GM23338 (cell line): ENCODE measurements at regions not wholly inside any gene's neighbourhood (a gene's known extent, or its start where the extent isn't known, plus 50 kb on each side); places are given as distances from the start of the nearest gene placed in this dataset.

Experiments used
- ATAC-seq: fragments of 200-7000 bp; cut with Tn5 transposase; 3 replicates; pipeline ENCODE4 v1.9.1; 2020
- DNase-seq: peaks from one replicate; pipeline ENCODE4 v3.0.0-alpha.2; 2015; ENCODE audit warnings: low spot score
- H2AFZ ChIP-seq: fragments of 200-600 bp; sonication (generic); 2 replicates; pipeline ENCODE4 v1.8.0; 2016; ENCODE audit warnings: antibody characterized with exemption, mild to moderate bottlenecking, moderate library complexity
- H3F3A ChIP-seq: fragments of 200-600 bp; sonication (generic); replicated peaks from 2 replicates; pipeline ENCODE4 v1.8.0; 2017; ENCODE audit warnings: antibody characterized with exemption, mixed run types, low read depth
- H3K27ac ChIP-seq: fragments of 200-600 bp; sonication (generic); 2 replicates; pipeline ENCODE4 v1.6.1; 2016; ENCODE audit warnings: low read depth
- H3K27me3 ChIP-seq: fragments of 200-600 bp; sonication (generic); 2 replicates; pipeline ENCODE4 v1.8.0; 2016; ENCODE audit warnings: mild to moderate bottlenecking, mixed run types, moderate library complexity; ENCODE audit not compliant: insufficient read depth
- H3K36me3 ChIP-seq: fragments of 200-600 bp; sonication (generic); 2 replicates; pipeline ENCODE4 v1.8.0; 2016; ENCODE audit warnings: mild to moderate bottlenecking; ENCODE audit not compliant: insufficient read depth
- H3K4me1 ChIP-seq: fragments of 200-600 bp; sonication (generic); 2 replicates; pipeline ENCODE4 v1.8.0; 2016; ENCODE audit warnings: mild to moderate bottlenecking, moderate library complexity; ENCODE audit not compliant: insufficient read depth
- H3K4me2 ChIP-seq: fragments of 200-600 bp; sonication (generic); 2 replicates; pipeline ENCODE4 v1.7.1; 2017; ENCODE audit warnings: mixed run types
- H3K4me3 ChIP-seq: fragments of 200-600 bp; sonication (generic); 2 replicates; pipeline ENCODE4 v1.6.1; 2016; ENCODE audit warnings: mixed run types
- H3K79me2 ChIP-seq: fragments of 200-600 bp; sonication (generic); replicated peaks from 2 replicates; pipeline ENCODE4 v1.8.0; 2017; ENCODE audit warnings: mild to moderate bottlenecking; ENCODE audit not compliant: insufficient read depth
- H3K9me2 ChIP-seq: fragments of 200-600 bp; sonication (generic); 2 replicates; pipeline ENCODE4 v1.8.0; 2017; ENCODE audit not compliant: insufficient read depth
- H4K20me1 ChIP-seq: fragments of 200-600 bp; sonication (generic); replicated peaks from 2 replicates; pipeline ENCODE4 v1.8.0; 2017; ENCODE audit warnings: mild to moderate bottlenecking; ENCODE audit not compliant: insufficient read depth
- H3K27ac Mint-ChIP-seq: 2 replicates; pipeline ENCODE4 v1.8.0; 2020; ENCODE audit warnings: inconsistent platforms, mild to moderate bottlenecking, moderate library complexity, mixed read lengths
- H3K27me3 Mint-ChIP-seq: 3 replicates; pipeline ENCODE4 v1.8.0; 2022; ENCODE audit warnings: low read depth, mild to moderate bottlenecking, moderate library complexity, mixed read lengths, inconsistent platforms; ENCODE audit not compliant: insufficient read depth, poor library complexity
- H3K36me3 Mint-ChIP-seq: 3 replicates; pipeline ENCODE4 v1.8.0; 2021; ENCODE audit warnings: low read depth, mild to moderate bottlenecking, inconsistent platforms, moderate library complexity, mixed read lengths
- H3K4me1 Mint-ChIP-seq: 3 replicates; pipeline ENCODE4 v1.8.0; 2020; ENCODE audit warnings: mild to moderate bottlenecking, inconsistent platforms, mixed read lengths
- H3K4me3 Mint-ChIP-seq: 3 replicates; pipeline ENCODE4 v1.8.0; 2021; ENCODE audit warnings: moderate library complexity, mild to moderate bottlenecking, inconsistent platforms, mixed read lengths
- H3K9me3 Mint-ChIP-seq: 3 replicates; pipeline ENCODE4 v1.8.0; 2020; ENCODE audit warnings: moderate library complexity, mild to moderate bottlenecking, inconsistent platforms, mixed read lengths
- CREB1 ChIP-seq: fragments of 250-450 bp; sonication (Bioruptor Pico); IDR thresholded peaks from 2 replicates; pipeline ENCODE4 v1.5.0; 2020; ENCODE audit warnings: low read depth, mild to moderate bottlenecking, moderate library complexity
- CTCF ChIP-seq, 2 experiments: fragments of 200-600 bp in 1 of 2; sonication (generic) in 1 of 2; conservative IDR thresholded peaks; 2 replicates each; pipeline versions ENCODE4 v1.5.1 to v1.6.1; 2016 to 2017; ENCODE audit warnings: antibody characterized with exemption in 2 of 2, low read depth in 2 of 2, mild to moderate bottlenecking in 2 of 2, moderate library complexity in 1 of 2
- ETS1 ChIP-seq: IDR thresholded peaks from 2 replicates; pipeline ENCODE4 v1.6.1; 2016; ENCODE audit warnings: antibody characterized with exemption
- EZH2 ChIP-seq: fragments of 200-600 bp; sonication (generic); IDR thresholded peaks from one replicate; pipeline ENCODE4 v1.8.0; 2017; ENCODE audit warnings: antibody characterized with exemption, mild to moderate bottlenecking, low read depth; ENCODE audit not compliant: unreplicated experiment
- EZH2phosphoT487 ChIP-seq: fragments of 200-600 bp; sonication (generic); IDR thresholded peaks from one replicate; pipeline ENCODE4 v1.8.1; 2018; ENCODE audit warnings: antibody characterized with exemption; ENCODE audit not compliant: unreplicated experiment
- POLR2AphosphoS5 ChIP-seq: IDR thresholded peaks from 2 replicates; pipeline ENCODE4 v1.6.1; 2016; ENCODE audit warnings: antibody characterized with exemption, low read depth
- STAT1 ChIP-seq: IDR thresholded peaks from one replicate; pipeline ENCODE4 v1.6.1; 2016; ENCODE audit warnings: antibody characterized with exemption; ENCODE audit not compliant: unreplicated experiment
- ZNF331 ChIP-seq: fragments of 250-450 bp; sonication (Bioruptor Pico); IDR thresholded peaks from 2 replicates; pipeline ENCODE4 v1.5.0; 2020; ENCODE audit warnings: low read depth, mild to moderate bottlenecking, moderate library complexity
- ZNF462 ChIP-seq: fragments of 250-450 bp; sonication (Bioruptor Pico); IDR thresholded peaks from 2 replicates; pipeline ENCODE4 v1.5.0; 2020; ENCODE audit warnings: mild to moderate bottlenecking, moderate library complexity

GRCh38 chr11:42816471-42816870 is 495.3 kb upstream of the API5 start:
- Mint-ChIP-seq H3K27me3 (no peaks in the 10 kb centered on the region), H3K27ac (no peak overlapping the region), H3K4me3 (no peak overlapping the region), H3K36me3 (peaks cover 5% of the 10 kb centered on the region; the same call in 1 of the 3 replicates), H3K4me1 (no peaks in the 10 kb centered on the region), H3K9me3 (peaks cover 88% of the 10 kb centered on the region)
- H4K20me1 ChIP-seq, result no peaks in the 10 kb centered on the region
- H3K27ac ChIP-seq, result no peak overlapping the region
- H3K27me3 ChIP-seq, result no peaks in the 10 kb centered on the region
- TF ChIP-seq CREB1 (CRISPR knock-in tag), result no peak
- no peak for TF ChIP-seq CTCF (conservative IDR thresholded peaks at IDR 0.05; ENCODE audit: low read depth in 2 of 2)
- TF ChIP-seq ZNF462 (CRISPR knock-in tag), result no peak
- TF ChIP-seq ETS1, result no peak
- no peak for TF ChIP-seq EZH2
- TF ChIP-seq EZH2phosphoT487, result no peak
- no peak for TF ChIP-seq STAT1
- no peak for TF ChIP-seq POLR2AphosphoS5
- TF ChIP-seq ZNF331 (CRISPR knock-in tag), result no peak
- H3K9me2 ChIP-seq, result no peaks in the 10 kb centered on the region; the same call in 1 of the 2 replicates
- H3K4me3 ChIP-seq, result no peak overlapping the region
- DNase-seq, result no peak
- no peaks in the 10 kb centered on the region for H3K79me2 ChIP-seq
- no peaks in the 10 kb centered on the region for H3K36me3 ChIP-seq
- H2AFZ ChIP-seq, result no peak overlapping the region
- ATAC-seq, result no peak
- no peaks in the 10 kb centered on the region for H3K4me1 ChIP-seq
- H3K4me2 ChIP-seq, result no peak overlapping the region
- no peaks in the 10 kb centered on the region for H3F3A ChIP-seq
